HFFc6 (cell line): ENCODE measurements at regions not wholly inside any gene's neighbourhood (a gene's known extent, or its start where the extent isn't known, plus 50 kb on each side); places are given as distances from the start of the nearest gene placed in this dataset.

ENCODE experiments used
- DNase-seq: peaks from one replicate; pipeline ENCODE4 v3.0.0-alpha.2; 2018
- H3K27ac Mint-ChIP-seq: 2 replicates; pipeline ENCODE4 v1.8.0; 2020; ENCODE audit warnings: mild to moderate bottlenecking, mixed read lengths
- H3K27me3 Mint-ChIP-seq: 2 replicates; pipeline ENCODE4 v1.8.0; 2021; ENCODE audit warnings: mild to moderate bottlenecking, moderate library complexity, mixed read lengths; ENCODE audit not compliant: insufficient read depth
- H3K36me3 Mint-ChIP-seq: 2 replicates; pipeline ENCODE4 v1.8.0; 2021; ENCODE audit warnings: low read depth, mixed read lengths
- H3K4me1 Mint-ChIP-seq: 2 replicates; pipeline ENCODE4 v1.8.0; 2020; ENCODE audit warnings: low read depth, mixed read lengths
- H3K4me3 Mint-ChIP-seq: 2 replicates; pipeline ENCODE4 v1.8.0; 2020; ENCODE audit warnings: mild to moderate bottlenecking, moderate library complexity, mixed read lengths
- H3K9me3 Mint-ChIP-seq: 2 replicates; pipeline ENCODE4 v1.8.0; 2020; ENCODE audit warnings: mild to moderate bottlenecking, mixed read lengths
- CTCF ChIP-seq: fragments of 200-600 bp; sonication (generic); IDR thresholded peaks from 2 replicates; pipeline ENCODE4 v1.5.0; 2021; ENCODE audit warnings: antibody characterized with exemption, mild to moderate bottlenecking

DNA sequence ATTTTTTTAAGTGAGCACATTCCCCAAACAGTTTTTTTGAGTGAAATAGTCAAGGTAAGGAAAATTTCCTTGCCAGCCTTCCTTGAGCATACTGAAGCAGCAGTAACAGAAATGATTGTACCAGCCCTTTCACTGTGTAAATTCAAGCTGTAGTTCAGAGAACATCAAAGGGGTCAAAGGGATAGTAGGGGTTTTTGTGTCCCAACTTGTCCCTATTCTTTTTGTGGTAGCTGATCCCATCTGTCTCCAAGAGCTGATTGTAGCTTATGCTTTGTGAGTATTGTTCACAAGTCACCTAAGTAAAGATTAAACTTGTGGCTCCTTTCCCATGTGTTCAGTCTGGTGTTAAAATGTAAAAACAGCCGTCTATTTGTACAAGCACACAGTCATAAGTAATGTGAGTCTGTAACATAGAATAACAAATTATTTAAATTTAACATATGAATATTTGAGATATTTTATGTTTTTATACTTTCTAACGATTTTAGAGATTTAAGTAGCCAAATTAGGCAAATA, 185.0 kb downstream of the CENPW start:
- Mint-ChIP-seq H3K27ac (no peak overlapping the region), H3K27me3 (no peaks in the 10 kb centered on the region; the same call in 1 of the 2 replicates), H3K9me3 (no peaks in the 10 kb centered on the region; the same call in 1 of the 2 replicates), H3K4me1 (no peaks in the 10 kb centered on the region), H3K4me3 (no peak overlapping the region), H3K36me3 (no peaks in the 10 kb centered on the region; the same call in 1 of the 2 replicates)
- no peak for TF ChIP-seq CTCF
- DNase-seq, result no peak

GRCh38 chr6:126526547-126526946, 186.6 kb downstream of the CENPW start:
- no peaks in the 10 kb centered on the region for H3K4me1 Mint-ChIP-seq
- no peaks in the 10 kb centered on the region; the same call in 1 of the 2 replicates for H3K27me3 Mint-ChIP-seq
- no peak overlapping the region for H3K27ac Mint-ChIP-seq

DNA sequence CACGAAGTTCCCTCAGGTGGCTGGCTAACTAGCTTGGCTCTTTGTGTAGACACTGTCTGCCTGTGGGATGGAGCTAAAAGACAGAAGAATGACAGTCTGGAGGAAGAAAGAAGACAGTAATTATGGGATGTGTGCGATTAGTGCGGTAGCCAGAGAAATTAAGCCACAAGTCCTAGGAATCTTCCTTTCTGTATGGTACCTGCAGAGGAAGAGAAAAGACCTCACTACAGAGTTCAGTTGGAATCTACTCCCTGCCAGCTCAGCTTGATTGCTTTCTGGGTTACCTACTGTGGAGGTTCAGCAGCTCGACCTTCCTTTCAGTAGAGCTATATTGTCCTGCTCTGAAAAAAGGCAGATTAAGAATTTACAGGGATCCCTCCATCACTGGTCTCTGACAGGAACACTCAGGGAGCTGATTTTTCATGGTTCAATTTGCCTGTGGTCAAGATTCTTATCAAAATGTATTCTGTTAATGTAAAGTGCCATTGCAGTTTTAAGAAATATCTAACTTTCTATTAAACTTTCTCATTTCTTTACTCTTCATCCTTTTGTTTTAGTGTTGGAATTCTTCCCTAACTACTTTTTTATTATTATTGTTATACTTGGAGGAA, 187.2 kb downstream of the CENPW start:
- H3K9me3 Mint-ChIP-seq, result no peaks in the 10 kb centered on the region; the same call in 1 of the 2 replicates
- no peak overlapping the region for H3K4me3 Mint-ChIP-seq
- no peaks in the 10 kb centered on the region for H3K4me1 Mint-ChIP-seq
- no peak for TF ChIP-seq CTCF
- DNase-seq, result no peak
- no peaks in the 10 kb centered on the region; the same call in 1 of the 2 replicates for H3K36me3 Mint-ChIP-seq
- no peak overlapping the region for H3K27ac Mint-ChIP-seq
- no peaks in the 10 kb centered on the region; the same call in 1 of the 2 replicates for H3K27me3 Mint-ChIP-seq

More at GRCh38 chr6:126526547-126526946, 186.6 kb downstream of the CENPW start:
- Mint-ChIP-seq H3K9me3 (no peaks in the 10 kb centered on the region; the same call in 1 of the 2 replicates), H3K4me3 (no peak overlapping the region), H3K36me3 (no peaks in the 10 kb centered on the region; the same call in 1 of the 2 replicates)
- DNase-seq, result no peak
- no peak for TF ChIP-seq CTCF

DNA sequence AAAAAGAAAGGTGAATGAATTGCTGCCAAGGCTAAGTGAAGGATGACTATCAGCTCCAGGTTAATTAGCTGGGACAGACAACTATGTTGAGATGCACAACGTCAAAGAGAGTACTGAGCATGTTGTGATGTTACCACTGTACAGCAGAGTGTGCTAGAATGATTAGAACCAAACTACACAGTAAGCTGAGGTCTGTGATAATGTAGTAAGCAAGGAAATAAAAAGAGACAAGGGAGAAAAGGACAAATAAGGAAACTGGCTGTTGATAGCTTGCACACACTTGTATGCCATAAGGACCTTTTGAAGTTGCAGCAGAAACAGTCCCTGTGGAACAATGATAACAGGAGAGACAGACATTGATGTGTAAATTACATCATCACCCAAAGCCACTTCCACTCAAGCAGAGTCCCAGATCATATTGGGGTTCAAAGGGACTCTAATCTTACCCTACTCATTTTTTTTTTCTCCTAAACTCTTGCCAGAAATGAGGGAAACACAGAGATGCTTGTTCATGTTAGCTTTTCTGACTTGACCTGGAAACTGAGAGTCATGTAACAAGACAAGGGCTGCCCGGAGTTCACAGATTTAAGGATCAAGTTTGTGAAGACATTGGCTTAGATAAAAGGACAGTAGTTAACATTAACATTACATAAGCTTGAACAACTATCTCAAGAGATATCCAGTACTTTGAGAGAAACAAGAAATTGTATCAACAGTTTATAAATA, 189.9 kb downstream of the CENPW start:
- no peak for TF ChIP-seq CTCF
- Mint-ChIP-seq H3K9me3 (peaks cover 5% of the 10 kb centered on the region; the same call in 1 of the 2 replicates), H3K4me1 (no peaks in the 10 kb centered on the region), H3K27me3 (no peaks in the 10 kb centered on the region; the same call in 1 of the 2 replicates), H3K27ac (no peak overlapping the region), H3K4me3 (no peak overlapping the region), H3K36me3 (no peaks in the 10 kb centered on the region; the same call in 1 of the 2 replicates)
- no peak for DNase-seq

DNA sequence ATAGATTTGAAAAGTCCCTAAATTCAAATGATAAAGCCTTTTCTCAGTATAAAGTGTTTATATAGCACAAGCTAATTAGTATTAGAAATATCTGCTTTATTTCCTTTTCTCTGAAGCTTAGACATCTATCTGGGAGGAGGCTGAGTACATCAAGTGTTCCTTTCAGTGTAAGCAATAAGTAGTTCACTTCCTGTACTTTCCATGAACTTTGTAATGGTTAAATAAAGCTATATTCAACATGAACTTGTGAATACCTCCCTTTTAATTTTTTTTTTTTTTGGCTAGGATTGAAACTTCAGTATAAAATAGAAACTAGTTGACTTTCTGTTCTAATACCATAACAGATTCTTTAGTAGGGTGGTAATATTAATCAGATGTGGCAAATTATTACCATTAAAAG, 190.9 kb downstream of the CENPW start:
- Mint-ChIP-seq H3K9me3 (peaks cover 5% of the 10 kb centered on the region; the same call in 1 of the 2 replicates), H3K27me3 (no peaks in the 10 kb centered on the region; the same call in 1 of the 2 replicates), H3K27ac (no peak overlapping the region), H3K4me1 (no peaks in the 10 kb centered on the region), H3K36me3 (no peaks in the 10 kb centered on the region; the same call in 1 of the 2 replicates), H3K4me3 (no peak overlapping the region)
- DNase-seq, result no peak
- TF ChIP-seq CTCF, result no peak
